WTC11 (cell line): ENCODE measurements at regions not wholly inside any gene's neighbourhood (a gene's known extent, or its start where the extent isn't known, plus 50 kb on each side); places are given as distances from the start of the nearest gene placed in this dataset.
A peak's percentile ranks its signal among the peaks of the same experiment; 100 is the strongest.

ENCODE experiments used
- ATAC-seq: fragments of 200-7000 bp; cut with Tn5 transposase; 2 replicates; pipeline ENCODE4 v1.10.0; 2021; ENCODE audit warnings: mild to moderate bottlenecking, moderate library complexity
- CTCF ChIA-PET: fragments of 300-600 bp; sonication (Branson Sonifier 250); formaldehyde crosslinking; loops from one replicate; lab custom pipeline; 2021; ENCODE audit warnings: antibody characterized with exemption; lab: Charles Lee
- POLR2A ChIA-PET: fragments of 350-600 bp; sonication (Branson Sonifier 250); formaldehyde crosslinking; loops from one replicate; lab custom pipeline; 2021; ENCODE audit warnings: antibody characterized with exemption; lab: Charles Lee
- DNase-seq: peaks from one replicate; pipeline ENCODE4 v3.0.0; 2021; ENCODE audit warnings: low spot score
- H3K27ac Mint-ChIP-seq: 2 replicates; pipeline ENCODE4 v1.8.0; 2021; ENCODE audit warnings: mixed read lengths
- H3K27me3 Mint-ChIP-seq: 2 replicates; pipeline ENCODE4 v1.8.0; 2021; ENCODE audit warnings: low read depth, mild to moderate bottlenecking, moderate library complexity, mixed read lengths
- H3K36me3 Mint-ChIP-seq: 2 replicates; pipeline ENCODE4 v1.8.0; 2021; ENCODE audit warnings: mixed read lengths
- H3K4me1 Mint-ChIP-seq: 2 replicates; pipeline ENCODE4 v1.8.0; 2022; ENCODE audit warnings: mixed read lengths
- H3K4me3 Mint-ChIP-seq: 2 replicates; pipeline ENCODE4 v1.8.0; 2021; ENCODE audit warnings: mild to moderate bottlenecking, moderate library complexity, mixed read lengths
- H3K9me3 Mint-ChIP-seq: 2 replicates; pipeline ENCODE4 v1.8.0; 2021; ENCODE audit warnings: mixed read lengths
- CBFB ChIP-seq: sonication (generic); formaldehyde crosslinking; IDR thresholded peaks from 2 replicates; pipeline ENCODE4 v1.8.1; 2022; ENCODE audit warnings: mild to moderate bottlenecking, low read depth, missing genetic modification reagents
- EMX1 ChIP-seq: fragments of 250-450 bp; sonication (Bioruptor Pico); IDR thresholded peaks from 2 replicates; pipeline ENCODE4 v1.8.0; 2021; ENCODE audit warnings: mild to moderate bottlenecking
- FOXJ3 ChIP-seq: sonication (generic); formaldehyde crosslinking; IDR thresholded peaks from 2 replicates; pipeline ENCODE4 v1.9.0; 2021; ENCODE audit warnings: missing genetic modification reagents, mild to moderate bottlenecking, borderline replicate concordance
- NFATC4 ChIP-seq: fragments of 250-450 bp; sonication (Bioruptor Pico); IDR thresholded peaks from 2 replicates; pipeline ENCODE4 v1.9.0; 2021; ENCODE audit warnings: mild to moderate bottlenecking
- NR1H2 ChIP-seq: sonication (generic); formaldehyde crosslinking; IDR thresholded peaks from 2 replicates; pipeline ENCODE4 v1.9.0; 2021; ENCODE audit warnings: mild to moderate bottlenecking, moderate library complexity, missing genetic modification reagents
- PRRX2 ChIP-seq: fragments of 250-450 bp; sonication (Bioruptor Pico); IDR thresholded peaks from 2 replicates; pipeline ENCODE4 v1.8.0; 2021; ENCODE audit warnings: mild to moderate bottlenecking
- TEAD4 ChIP-seq: sonication (generic); formaldehyde crosslinking; IDR thresholded peaks from 2 replicates; pipeline ENCODE4 v1.8.0; 2022; ENCODE audit warnings: mild to moderate bottlenecking, missing genetic modification reagents
- ZNF121 ChIP-seq: sonication (generic); formaldehyde crosslinking; IDR thresholded peaks from 2 replicates; pipeline ENCODE4 v1.8.0; 2023; ENCODE audit warnings: missing genetic modification reagents
- TF ChIP-seq, protein P1 (sequence below): fragments of 200-600 bp; IDR thresholded peaks from 2 replicates; pipeline ENCODE4 v1.8.0; 2022; ENCODE audit warnings: antibody characterized with exemption
- TF ChIP-seq, protein P2 (sequence below): sonication (generic); formaldehyde crosslinking; IDR thresholded peaks from 2 replicates; pipeline ENCODE4 v1.8.0; 2022; ENCODE audit warnings: missing genetic modification reagents
- TF ChIP-seq, protein P3 (sequence below): sonication (generic); formaldehyde crosslinking; IDR thresholded peaks from 2 replicates; pipeline ENCODE4 v1.8.0; 2023; ENCODE audit warnings: missing genetic modification reagents, mild to moderate bottlenecking, borderline replicate concordance

DNA sequence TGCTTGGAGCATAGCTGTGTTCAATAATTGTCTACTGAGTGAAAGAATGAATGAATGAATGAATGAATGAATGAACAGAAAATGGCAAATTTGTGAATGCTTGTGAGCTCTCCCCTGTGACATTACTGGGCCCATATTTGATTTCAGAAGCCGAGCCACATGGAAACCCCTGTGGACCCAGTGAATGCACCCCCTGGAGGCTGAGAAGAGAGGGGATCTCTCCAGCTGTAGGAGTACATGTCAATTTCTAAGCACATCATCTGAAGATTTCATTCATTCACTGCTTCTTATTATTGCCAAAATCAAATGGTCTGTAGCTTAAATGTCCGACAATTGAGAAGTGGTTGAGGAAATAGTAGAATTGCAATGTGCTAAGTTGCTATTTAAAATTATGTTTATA is 58.3 kb upstream of the DOCK1 start:
- TF ChIP-seq ZNF121 (CRISPR knock-in tag): no peak
- TF ChIP-seq NR1H2 (CRISPR knock-in tag): no peak
- no peak for TF ChIP-seq FOXJ3 (CRISPR knock-in tag)
- no peak for TF ChIP-seq CBFB (CRISPR knock-in tag)
- no peak for TF ChIP-seq EMX1 (CRISPR knock-in tag)
- TF ChIP-seq, all 79 proteins: peak for 0
- Mint-ChIP-seq H3K27me3 (no peaks in the 10 kb centered on the region), H3K4me1 (peaks cover 13% of the 10 kb centered on the region), H3K36me3 (no peaks in the 10 kb centered on the region), H3K27ac (no peak overlapping the region), H3K9me3 (0 out of 2 replicates have a peak, but pooled peaks cover 4% of the 10 kb centered on the region), H3K4me3 (no peak overlapping the region)
- ChIA-PET POLR2A (no interaction called here), CTCF (interaction anchor here (0.8 to 1.7 kb wide), 3 partner anchors 9 to 29 kb away, joined by 3 to 6 read pairs (median 4); no protein-coding TSS in a partner anchor)
- ATAC-seq (0 out of 2 replicates have a peak, but pooled peaks have one; percentile 15), DNase-seq (no peak)

DNA sequence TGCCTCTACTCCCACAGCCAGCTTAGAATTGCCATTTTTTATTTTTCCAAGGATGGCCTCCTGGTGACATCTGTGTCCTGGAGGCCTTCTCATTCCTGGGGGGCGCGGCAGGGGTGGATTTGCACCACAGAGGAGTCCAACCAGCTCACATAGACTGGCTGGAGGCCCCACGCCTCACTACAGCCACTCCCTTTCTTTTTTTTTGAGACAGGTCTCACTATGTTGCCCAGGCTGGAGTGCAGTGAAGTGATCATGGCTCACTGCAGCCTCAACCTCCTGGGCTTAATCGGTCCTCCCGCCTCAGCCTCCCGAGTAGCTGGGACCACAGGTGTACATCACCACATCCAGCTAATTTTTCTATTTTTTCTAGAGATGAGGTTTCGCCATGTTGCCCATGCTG is 57.6 kb upstream of the DOCK1 start:
- ChIA-PET POLR2A (no interaction called here), CTCF (interaction anchor here (0.8 to 1.7 kb wide), 3 partner anchors 10 to 28 kb away, joined by 3 to 6 read pairs (median 4); no protein-coding TSS in a partner anchor)
- no peak for DNase-seq

More for the DNA sequence above, 57.6 kb upstream of the DOCK1 start:
- TF ChIP-seq, protein P1, sequence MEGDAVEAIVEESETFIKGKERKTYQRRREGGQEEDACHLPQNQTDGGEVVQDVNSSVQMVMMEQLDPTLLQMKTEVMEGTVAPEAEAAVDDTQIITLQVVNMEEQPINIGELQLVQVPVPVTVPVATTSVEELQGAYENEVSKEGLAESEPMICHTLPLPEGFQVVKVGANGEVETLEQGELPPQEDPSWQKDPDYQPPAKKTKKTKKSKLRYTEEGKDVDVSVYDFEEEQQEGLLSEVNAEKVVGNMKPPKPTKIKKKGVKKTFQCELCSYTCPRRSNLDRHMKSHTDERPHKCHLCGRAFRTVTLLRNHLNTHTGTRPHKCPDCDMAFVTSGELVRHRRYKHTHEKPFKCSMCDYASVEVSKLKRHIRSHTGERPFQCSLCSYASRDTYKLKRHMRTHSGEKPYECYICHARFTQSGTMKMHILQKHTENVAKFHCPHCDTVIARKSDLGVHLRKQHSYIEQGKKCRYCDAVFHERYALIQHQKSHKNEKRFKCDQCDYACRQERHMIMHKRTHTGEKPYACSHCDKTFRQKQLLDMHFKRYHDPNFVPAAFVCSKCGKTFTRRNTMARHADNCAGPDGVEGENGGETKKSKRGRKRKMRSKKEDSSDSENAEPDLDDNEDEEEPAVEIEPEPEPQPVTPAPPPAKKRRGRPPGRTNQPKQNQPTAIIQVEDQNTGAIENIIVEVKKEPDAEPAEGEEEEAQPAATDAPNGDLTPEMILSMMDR: no peak
- TF ChIP-seq TEAD4 (no peak), NFATC4 (no peak), PRRX2 (no peak)
- TF ChIP-seq, protein P2, sequence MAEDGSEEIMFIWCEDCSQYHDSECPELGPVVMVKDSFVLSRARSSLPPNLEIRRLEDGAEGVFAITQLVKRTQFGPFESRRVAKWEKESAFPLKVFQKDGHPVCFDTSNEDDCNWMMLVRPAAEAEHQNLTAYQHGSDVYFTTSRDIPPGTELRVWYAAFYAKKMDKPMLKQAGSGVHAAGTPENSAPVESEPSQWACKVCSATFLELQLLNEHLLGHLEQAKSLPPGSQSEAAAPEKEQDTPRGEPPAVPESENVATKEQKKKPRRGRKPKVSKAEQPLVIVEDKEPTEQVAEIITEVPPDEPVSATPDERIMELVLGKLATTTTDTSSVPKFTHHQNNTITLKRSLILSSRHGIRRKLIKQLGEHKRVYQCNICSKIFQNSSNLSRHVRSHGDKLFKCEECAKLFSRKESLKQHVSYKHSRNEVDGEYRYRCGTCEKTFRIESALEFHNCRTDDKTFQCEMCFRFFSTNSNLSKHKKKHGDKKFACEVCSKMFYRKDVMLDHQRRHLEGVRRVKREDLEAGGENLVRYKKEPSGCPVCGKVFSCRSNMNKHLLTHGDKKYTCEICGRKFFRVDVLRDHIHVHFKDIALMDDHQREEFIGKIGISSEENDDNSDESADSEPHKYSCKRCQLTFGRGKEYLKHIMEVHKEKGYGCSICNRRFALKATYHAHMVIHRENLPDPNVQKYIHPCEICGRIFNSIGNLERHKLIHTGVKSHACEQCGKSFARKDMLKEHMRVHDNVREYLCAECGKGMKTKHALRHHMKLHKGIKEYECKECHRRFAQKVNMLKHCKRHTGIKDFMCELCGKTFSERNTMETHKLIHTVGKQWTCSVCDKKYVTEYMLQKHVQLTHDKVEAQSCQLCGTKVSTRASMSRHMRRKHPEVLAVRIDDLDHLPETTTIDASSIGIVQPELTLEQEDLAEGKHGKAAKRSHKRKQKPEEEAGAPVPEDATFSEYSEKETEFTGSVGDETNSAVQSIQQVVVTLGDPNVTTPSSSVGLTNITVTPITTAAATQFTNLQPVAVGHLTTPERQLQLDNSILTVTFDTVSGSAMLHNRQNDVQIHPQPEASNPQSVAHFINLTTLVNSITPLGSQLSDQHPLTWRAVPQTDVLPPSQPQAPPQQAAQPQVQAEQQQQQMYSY (CRISPR knock-in tag): no peak
- TF ChIP-seq, protein P3, sequence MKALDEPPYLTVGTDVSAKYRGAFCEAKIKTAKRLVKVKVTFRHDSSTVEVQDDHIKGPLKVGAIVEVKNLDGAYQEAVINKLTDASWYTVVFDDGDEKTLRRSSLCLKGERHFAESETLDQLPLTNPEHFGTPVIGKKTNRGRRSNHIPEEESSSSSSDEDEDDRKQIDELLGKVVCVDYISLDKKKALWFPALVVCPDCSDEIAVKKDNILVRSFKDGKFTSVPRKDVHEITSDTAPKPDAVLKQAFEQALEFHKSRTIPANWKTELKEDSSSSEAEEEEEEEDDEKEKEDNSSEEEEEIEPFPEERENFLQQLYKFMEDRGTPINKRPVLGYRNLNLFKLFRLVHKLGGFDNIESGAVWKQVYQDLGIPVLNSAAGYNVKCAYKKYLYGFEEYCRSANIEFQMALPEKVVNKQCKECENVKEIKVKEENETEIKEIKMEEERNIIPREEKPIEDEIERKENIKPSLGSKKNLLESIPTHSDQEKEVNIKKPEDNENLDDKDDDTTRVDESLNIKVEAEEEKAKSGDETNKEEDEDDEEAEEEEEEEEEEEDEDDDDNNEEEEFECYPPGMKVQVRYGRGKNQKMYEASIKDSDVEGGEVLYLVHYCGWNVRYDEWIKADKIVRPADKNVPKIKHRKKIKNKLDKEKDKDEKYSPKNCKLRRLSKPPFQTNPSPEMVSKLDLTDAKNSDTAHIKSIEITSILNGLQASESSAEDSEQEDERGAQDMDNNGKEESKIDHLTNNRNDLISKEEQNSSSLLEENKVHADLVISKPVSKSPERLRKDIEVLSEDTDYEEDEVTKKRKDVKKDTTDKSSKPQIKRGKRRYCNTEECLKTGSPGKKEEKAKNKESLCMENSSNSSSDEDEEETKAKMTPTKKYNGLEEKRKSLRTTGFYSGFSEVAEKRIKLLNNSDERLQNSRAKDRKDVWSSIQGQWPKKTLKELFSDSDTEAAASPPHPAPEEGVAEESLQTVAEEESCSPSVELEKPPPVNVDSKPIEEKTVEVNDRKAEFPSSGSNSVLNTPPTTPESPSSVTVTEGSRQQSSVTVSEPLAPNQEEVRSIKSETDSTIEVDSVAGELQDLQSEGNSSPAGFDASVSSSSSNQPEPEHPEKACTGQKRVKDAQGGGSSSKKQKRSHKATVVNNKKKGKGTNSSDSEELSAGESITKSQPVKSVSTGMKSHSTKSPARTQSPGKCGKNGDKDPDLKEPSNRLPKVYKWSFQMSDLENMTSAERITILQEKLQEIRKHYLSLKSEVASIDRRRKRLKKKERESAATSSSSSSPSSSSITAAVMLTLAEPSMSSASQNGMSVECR (CRISPR knock-in tag): no peak
- Mint-ChIP-seq H3K36me3 (no peaks in the 10 kb centered on the region), H3K9me3 (0 out of 2 replicates have a peak, but pooled peaks cover 4% of the 10 kb centered on the region), H3K4me1 (peaks cover 6% of the 10 kb centered on the region), H3K27me3 (no peaks in the 10 kb centered on the region), H3K4me3 (no peak overlapping the region), H3K27ac (no peak overlapping the region)
- no peak for ATAC-seq
